PC-3 (cell line): ENCODE measurements at regions not wholly inside any gene's neighbourhood (a gene's known extent, or its start where the extent isn't known, plus 50 kb on each side); places are given as distances from the start of the nearest gene placed in this dataset.

Source experiments
- ATAC-seq: fragments of 200-7000 bp; cut with Tn5 transposase; 2 replicates; pipeline ENCODE4 v1.9.1; 2020; ENCODE audit warnings: mild to moderate bottlenecking, moderate library complexity
- BruUV-seq: library from RNA; stranded (reverse); fragments of 400-500 nt; replicated peaks from 2 replicates; lab custom pipeline; 2021; lab: Mats Ljungman, UMichigan
- CTCF ChIA-PET: fragments of 300-600 bp; sonication (Branson Sonifier 250); formaldehyde crosslinking; loops from one replicate; lab custom pipeline; 2022; ENCODE audit warnings: antibody characterized with exemption; lab: Charles Lee
- POLR2A ChIA-PET: fragments of 300-600 bp; sonication (Branson Sonifier 250); formaldehyde crosslinking; loops from one replicate; lab custom pipeline; 2022; ENCODE audit warnings: antibody characterized with exemption; ENCODE audit not compliant: unreplicated experiment; lab: Charles Lee
- DNase-seq: peaks from one replicate; pipeline ENCODE4 v3.0.0-alpha.2; 2015
- H2AFZ ChIP-seq: fragments of 300-600 bp; sonication (generic); 2 replicates; pipeline ENCODE4 v1.6.0; 2016; ENCODE audit warnings: antibody characterized with exemption, low read length
- H3F3A ChIP-seq: fragments of 300-600 bp; sonication (generic); one replicate; pipeline ENCODE4 v1.6.0; 2017; ENCODE audit warnings: antibody characterized with exemption, low read length, control low read depth, mild to moderate bottlenecking; ENCODE audit not compliant: unreplicated experiment
- H3K27ac ChIP-seq: fragments of 300-600 bp; sonication (generic); 2 replicates; pipeline ENCODE4 v1.5.1; 2016; ENCODE audit warnings: mild to moderate bottlenecking, low read length
- H3K27me3 ChIP-seq: fragments of 300-600 bp; sonication (generic); 2 replicates; pipeline ENCODE4 v1.6.1; 2016; ENCODE audit warnings: low read length, mixed read lengths
- H3K36me3 ChIP-seq: fragments of 300-600 bp; sonication (generic); 2 replicates; pipeline ENCODE4 v1.6.1; 2016; ENCODE audit warnings: low read depth, mixed run types, low read length, mixed read lengths
- H3K4me1 ChIP-seq: fragments of 300-600 bp; sonication (generic); 2 replicates; pipeline ENCODE4 v1.5.1; 2016; ENCODE audit warnings: low read length; ENCODE audit not compliant: insufficient read depth
- H3K4me2 ChIP-seq: fragments of 300-600 bp; sonication (generic); 2 replicates; pipeline ENCODE4 v1.6.0; 2016; ENCODE audit warnings: low read length
- H3K4me3 ChIP-seq: fragments of 300-600 bp; sonication (generic); 2 replicates; pipeline ENCODE4 v1.5.1; 2016; ENCODE audit warnings: mild to moderate bottlenecking, low read length, mixed read lengths
- H3K79me2 ChIP-seq: fragments of 300-600 bp; sonication (generic); 2 replicates; pipeline ENCODE4 v1.6.1; 2017; ENCODE audit warnings: low read length, mixed read lengths
- H3K9ac ChIP-seq: fragments of 300-600 bp; sonication (generic); 2 replicates; pipeline ENCODE4 v1.6.0; 2016; ENCODE audit warnings: mild to moderate bottlenecking, low read length
- H3K9me2 ChIP-seq: fragments of 300-600 bp; sonication (generic); replicated peaks from 2 replicates; pipeline ENCODE4 v1.6.1; 2016; ENCODE audit warnings: mixed run types, low read length, mixed read lengths
- H3K9me3 ChIP-seq: fragments of 300-600 bp; sonication (generic); 2 replicates; pipeline ENCODE4 v1.6.1; 2016; ENCODE audit warnings: low read length, mixed read lengths
- H4K20me1 ChIP-seq: fragments of 300-600 bp; sonication (generic); 2 replicates; pipeline ENCODE4 v1.6.1; 2016; ENCODE audit warnings: low read length, mixed read lengths
- EZH2 ChIP-seq: fragments of 300-600 bp; sonication (generic); IDR thresholded peaks from one replicate; pipeline ENCODE4 v1.6.1; 2017; ENCODE audit warnings: antibody characterized with exemption, mild to moderate bottlenecking, low read length; ENCODE audit not compliant: unreplicated experiment
- EZH2phosphoT487 ChIP-seq: fragments of 300-600 bp; sonication (generic); IDR thresholded peaks from 2 replicates; pipeline ENCODE4 v1.6.1; 2018; ENCODE audit warnings: mild to moderate bottlenecking, antibody characterized with exemption, low read length, borderline replicate concordance
- intact Hi-C: fragments of 100-400 bp; cut with micrococcal nuclease; formaldehyde crosslinking; loops from 2 replicates; pipeline ENCODE4 v1.9.0; 2023
- TF ChIP-seq, protein P1 (sequence below): fragments of 300-600 bp; sonication (generic); conservative IDR thresholded peaks from 2 replicates; pipeline ENCODE4 v1.5.1; 2017; ENCODE audit warnings: antibody characterized with exemption, low read depth, mild to moderate bottlenecking, low read length

DNA sequence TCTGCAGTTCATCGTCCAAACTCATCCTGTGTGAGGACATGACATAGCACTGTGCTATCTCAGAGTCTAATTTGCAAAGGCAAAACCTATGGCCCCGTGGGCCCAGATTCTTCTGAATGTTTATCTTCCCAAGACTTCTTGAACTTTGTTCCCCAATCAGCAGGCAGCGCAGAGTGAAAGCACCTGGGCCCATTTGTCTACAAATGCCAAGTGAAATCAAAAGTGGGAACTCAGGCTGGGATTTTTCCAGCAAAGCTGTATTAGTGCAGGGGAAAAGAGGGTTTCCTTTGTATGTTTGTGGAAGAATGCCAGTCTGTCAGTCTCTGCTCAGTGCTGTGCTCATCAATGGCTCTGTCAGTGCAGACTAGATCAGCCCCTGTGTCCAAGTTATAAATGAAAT, 55.8 kb downstream of the FOXD1 start:
- Histone ChIP-seq H2AFZ (no peak overlapping the region), H3K9ac (no peak overlapping the region), H3K4me2 (no peak overlapping the region), H3K4me3 (no peak overlapping the region), H3F3A (no peaks in the 10 kb centered on the region), H3K27ac (no peak overlapping the region), H3K79me2 (no peaks in the 10 kb centered on the region), H4K20me1 (no peaks in the 10 kb centered on the region), H3K36me3 (no peaks in the 10 kb centered on the region), H3K27me3 (no peaks in the 10 kb centered on the region), H3K9me3 (no peaks in the 10 kb centered on the region), H3K4me1 (no peaks in the 10 kb centered on the region), H3K9me2 (no peaks in the 10 kb centered on the region)
- POLR2A ChIA-PET = no interaction called here
- BruUV-seq = no TSS peak
- intact Hi-C loops = no loop called here
- TF ChIP-seq EZH2phosphoT487 (no peak), EZH2 (no peak)
- TF ChIP-seq, protein P1, sequence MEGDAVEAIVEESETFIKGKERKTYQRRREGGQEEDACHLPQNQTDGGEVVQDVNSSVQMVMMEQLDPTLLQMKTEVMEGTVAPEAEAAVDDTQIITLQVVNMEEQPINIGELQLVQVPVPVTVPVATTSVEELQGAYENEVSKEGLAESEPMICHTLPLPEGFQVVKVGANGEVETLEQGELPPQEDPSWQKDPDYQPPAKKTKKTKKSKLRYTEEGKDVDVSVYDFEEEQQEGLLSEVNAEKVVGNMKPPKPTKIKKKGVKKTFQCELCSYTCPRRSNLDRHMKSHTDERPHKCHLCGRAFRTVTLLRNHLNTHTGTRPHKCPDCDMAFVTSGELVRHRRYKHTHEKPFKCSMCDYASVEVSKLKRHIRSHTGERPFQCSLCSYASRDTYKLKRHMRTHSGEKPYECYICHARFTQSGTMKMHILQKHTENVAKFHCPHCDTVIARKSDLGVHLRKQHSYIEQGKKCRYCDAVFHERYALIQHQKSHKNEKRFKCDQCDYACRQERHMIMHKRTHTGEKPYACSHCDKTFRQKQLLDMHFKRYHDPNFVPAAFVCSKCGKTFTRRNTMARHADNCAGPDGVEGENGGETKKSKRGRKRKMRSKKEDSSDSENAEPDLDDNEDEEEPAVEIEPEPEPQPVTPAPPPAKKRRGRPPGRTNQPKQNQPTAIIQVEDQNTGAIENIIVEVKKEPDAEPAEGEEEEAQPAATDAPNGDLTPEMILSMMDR = no peak
- DNase-seq (no peak), ATAC-seq (no peak)
- CTCF ChIA-PET = no interaction called here

DNA sequence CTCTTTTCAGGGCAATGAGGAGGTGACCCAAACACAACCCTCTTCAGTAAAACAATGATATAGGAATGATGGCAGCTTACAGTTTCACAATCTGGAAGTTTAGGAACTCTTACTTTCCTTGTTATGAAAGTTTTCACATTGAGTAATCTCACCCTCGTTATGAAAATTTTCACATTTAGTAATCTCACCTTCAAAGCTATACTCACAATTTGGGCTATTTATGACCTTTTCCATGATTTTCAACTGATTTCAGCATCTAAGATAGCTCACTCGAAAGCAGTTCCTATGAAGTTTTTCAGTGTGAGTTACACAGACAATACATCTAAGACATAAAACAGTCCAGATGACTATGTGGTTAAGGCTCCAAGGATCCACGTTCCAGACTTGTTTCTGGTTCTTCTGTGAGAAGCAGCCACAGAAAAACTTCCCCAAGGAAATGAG, 57.1 kb downstream of the FOXD1 start:
- ChIA-PET CTCF (interaction anchor here (0.7 kb wide), 1 partner anchor 105 kb away, joined by 4 read pairs; no protein-coding TSS in a partner anchor), POLR2A (no interaction called here)
- TF ChIP-seq EZH2 (no peak), EZH2phosphoT487 (no peak)
- TF ChIP-seq, protein P1 = no peak
- Histone ChIP-seq H3F3A (no peaks in the 10 kb centered on the region), H3K9ac (no peak overlapping the region), H3K9me2 (no peaks in the 10 kb centered on the region), H3K36me3 (no peaks in the 10 kb centered on the region), H2AFZ (no peak overlapping the region), H4K20me1 (no peaks in the 10 kb centered on the region), H3K4me2 (no peak overlapping the region), H3K79me2 (no peaks in the 10 kb centered on the region), H3K4me3 (no peak overlapping the region), H3K27me3 (no peaks in the 10 kb centered on the region), H3K9me3 (no peaks in the 10 kb centered on the region), H3K27ac (no peak overlapping the region), H3K4me1 (no peaks in the 10 kb centered on the region)
- no peak for ATAC-seq
- intact Hi-C loops = no loop called here
- no peak for DNase-seq
- BruUV-seq = no TSS peak

DNA sequence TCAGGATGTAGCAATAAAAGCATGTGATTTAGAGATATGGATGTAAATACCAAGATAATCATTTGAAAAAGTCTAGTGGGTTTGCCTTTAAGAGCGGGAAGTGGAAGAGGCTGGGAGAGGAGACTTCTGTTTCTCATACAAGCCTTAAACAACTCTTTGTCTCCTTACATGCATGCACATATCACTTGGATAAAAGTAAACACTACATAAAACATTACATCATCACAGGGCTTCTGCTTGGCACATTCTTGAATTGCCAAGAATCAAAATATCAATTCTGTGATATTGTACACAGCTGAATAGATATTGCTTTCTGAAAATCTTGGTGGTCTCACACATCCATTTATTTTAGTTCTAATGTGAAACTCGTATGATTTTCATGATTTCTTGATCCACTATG, 57.6 kb downstream of the FOXD1 start:
- no peak overlapping the region for H3K9ac ChIP-seq
- no peak overlapping the region for H3K27ac ChIP-seq
- no peak overlapping the region for H3K4me2 ChIP-seq
- H3K36me3 ChIP-seq = no peaks in the 10 kb centered on the region
- no peak for TF ChIP-seq EZH2
- TF ChIP-seq, protein P1 = no peak
- TF ChIP-seq EZH2phosphoT487 = no peak
- H3K4me3 ChIP-seq = no peak overlapping the region
- no peak for ATAC-seq
- ChIA-PET POLR2A (no interaction called here), CTCF (interaction anchor here (0.7 kb wide), 1 partner anchor 106 kb away, joined by 4 read pairs; no protein-coding TSS in a partner anchor)
- intact Hi-C loops = no loop called here
- no peaks in the 10 kb centered on the region for H3K79me2 ChIP-seq
- H3K27me3 ChIP-seq = no peaks in the 10 kb centered on the region
- no peaks in the 10 kb centered on the region for H4K20me1 ChIP-seq
- no peaks in the 10 kb centered on the region for H3F3A ChIP-seq
- no peak for DNase-seq
- H3K4me1 ChIP-seq = no peaks in the 10 kb centered on the region
- no peaks in the 10 kb centered on the region for H3K9me2 ChIP-seq
- no TSS peak for BruUV-seq
- H3K9me3 ChIP-seq = no peaks in the 10 kb centered on the region
- no peak overlapping the region for H2AFZ ChIP-seq
